ENCODE measurements at regions not wholly inside any gene's neighbourhood (a gene's known extent, or its start where the extent isn't known, plus 50 kb on each side); places are given as distances from the start of the nearest gene placed in this dataset.

GRCh38 chr2:122999821-123000220, 1025.3 kb upstream of the CNTNAP5 start:
- peak overlapping the region; percentile 63 for H2AFZ ChIP-seq (ENCODE audit: low read depth, low read length)
- H3K9ac ChIP-seq (ENCODE audit: low read length): peak overlapping the region; percentile 71; the same call in 1 of the 2 replicates
- peaks cover 13% of the 10 kb centered on the region for H3K36me3 ChIP-seq (replicated peaks; ENCODE audit: low read depth, low read length)
- H3K27me3 ChIP-seq (ENCODE audit: low read depth, low read length): no peaks in the 10 kb centered on the region
- TF ChIP-seq EZH2phosphoT487 (IDR thresholded peaks at IDR 0.05; ENCODE audit: low read depth): no peak
- TF ChIP-seq, protein P1, sequence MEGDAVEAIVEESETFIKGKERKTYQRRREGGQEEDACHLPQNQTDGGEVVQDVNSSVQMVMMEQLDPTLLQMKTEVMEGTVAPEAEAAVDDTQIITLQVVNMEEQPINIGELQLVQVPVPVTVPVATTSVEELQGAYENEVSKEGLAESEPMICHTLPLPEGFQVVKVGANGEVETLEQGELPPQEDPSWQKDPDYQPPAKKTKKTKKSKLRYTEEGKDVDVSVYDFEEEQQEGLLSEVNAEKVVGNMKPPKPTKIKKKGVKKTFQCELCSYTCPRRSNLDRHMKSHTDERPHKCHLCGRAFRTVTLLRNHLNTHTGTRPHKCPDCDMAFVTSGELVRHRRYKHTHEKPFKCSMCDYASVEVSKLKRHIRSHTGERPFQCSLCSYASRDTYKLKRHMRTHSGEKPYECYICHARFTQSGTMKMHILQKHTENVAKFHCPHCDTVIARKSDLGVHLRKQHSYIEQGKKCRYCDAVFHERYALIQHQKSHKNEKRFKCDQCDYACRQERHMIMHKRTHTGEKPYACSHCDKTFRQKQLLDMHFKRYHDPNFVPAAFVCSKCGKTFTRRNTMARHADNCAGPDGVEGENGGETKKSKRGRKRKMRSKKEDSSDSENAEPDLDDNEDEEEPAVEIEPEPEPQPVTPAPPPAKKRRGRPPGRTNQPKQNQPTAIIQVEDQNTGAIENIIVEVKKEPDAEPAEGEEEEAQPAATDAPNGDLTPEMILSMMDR (IDR thresholded peaks at IDR 0.05; ENCODE audit: low read depth, low read length): no peak
- peak overlapping the region; percentile 60 for H3K4me3 ChIP-seq (ENCODE audit: low read length)
- no peaks in the 10 kb centered on the region for H3K79me2 ChIP-seq (ENCODE audit: low read length)
- peaks cover 4% of the 10 kb centered on the region; the same call in 1 of the 2 replicates for H3K9me3 ChIP-seq (ENCODE audit: insufficient read depth, low read length)
- no peaks in the 10 kb centered on the region for H4K20me1 ChIP-seq (ENCODE audit: insufficient read depth, low read length)
- H3K27ac ChIP-seq (ENCODE audit: low read length): peak overlapping the region; percentile 93
- peak overlapping the region; percentile 76 for H3K4me2 ChIP-seq (ENCODE audit: low read length)
- H3K4me1 ChIP-seq (ENCODE audit: low read length): peaks cover 20% of the 10 kb centered on the region

- Histone ChIP-seq H3K9me3 (ENCODE audit: insufficient read depth, low read length) (peaks cover 23% of the 10 kb centered on the region), H3K36me3 (replicated peaks; ENCODE audit: low read depth, low read length) (peaks cover 27% of the 10 kb centered on the region), H3K4me3 (ENCODE audit: low read length) (no peak overlapping the region), H3K27ac (ENCODE audit: low read length) (no peak overlapping the region), H3K4me2 (ENCODE audit: low read length) (no peak overlapping the region), H3K4me1 (ENCODE audit: low read length) (peaks cover 20% of the 10 kb centered on the region), H3K27me3 (ENCODE audit: low read depth, low read length) (no peaks in the 10 kb centered on the region), H2AFZ (ENCODE audit: low read depth, low read length) (no peak overlapping the region), H3K9ac (ENCODE audit: low read length) (no peak overlapping the region), H4K20me1 (ENCODE audit: insufficient read depth, low read length) (no peaks in the 10 kb centered on the region), H3K79me2 (ENCODE audit: low read length) (no peaks in the 10 kb centered on the region)
- TF ChIP-seq, protein P1 (IDR thresholded peaks at IDR 0.05; ENCODE audit: low read depth, low read length): no peak
- TF ChIP-seq EZH2phosphoT487 (IDR thresholded peaks at IDR 0.05; ENCODE audit: low read depth): no peak
Measured at GRCh38 chr2:123002660-123003248, 1022.3 kb upstream of the CNTNAP5 start.

- Histone ChIP-seq H3K9me3 (ENCODE audit: insufficient read depth, low read length) (no peaks in the 10 kb centered on the region; the same call in 1 of the 2 replicates), H3K27ac (ENCODE audit: low read length) (no peak overlapping the region), H3K4me2 (ENCODE audit: low read length) (no peak overlapping the region), H3K79me2 (ENCODE audit: low read length) (no peaks in the 10 kb centered on the region), H3K4me1 (ENCODE audit: low read length) (no peaks in the 10 kb centered on the region), H4K20me1 (ENCODE audit: insufficient read depth, low read length) (no peaks in the 10 kb centered on the region), H3K27me3 (ENCODE audit: low read depth, low read length) (no peaks in the 10 kb centered on the region), H3K9ac (ENCODE audit: low read length) (no peak overlapping the region), H2AFZ (ENCODE audit: low read depth, low read length) (no peak overlapping the region), H3K36me3 (replicated peaks; ENCODE audit: low read depth, low read length) (no peaks in the 10 kb centered on the region), H3K4me3 (ENCODE audit: low read length) (no peak overlapping the region)
- TF ChIP-seq EZH2phosphoT487 (IDR thresholded peaks at IDR 0.05; ENCODE audit: low read depth): no peak
- TF ChIP-seq, protein P1 (IDR thresholded peaks at IDR 0.05; ENCODE audit: low read depth, low read length): no peak
Measured at GRCh38 chr2:123015186-123015585, 1009.9 kb upstream of the CNTNAP5 start.

GRCh38 chr2:123035541-123035940, 989.5 kb upstream of the CNTNAP5 start:
- H3K36me3 ChIP-seq (replicated peaks; ENCODE audit: low read depth, low read length): no peaks in the 10 kb centered on the region
- no peaks in the 10 kb centered on the region for H3K27me3 ChIP-seq (ENCODE audit: low read depth, low read length)
- no peaks in the 10 kb centered on the region for H4K20me1 ChIP-seq (ENCODE audit: insufficient read depth, low read length)
- no peak overlapping the region for H3K9ac ChIP-seq (ENCODE audit: low read length)
- H3K27ac ChIP-seq (ENCODE audit: low read length): no peak overlapping the region
- H3K79me2 ChIP-seq (ENCODE audit: low read length): no peaks in the 10 kb centered on the region
- peaks cover 13% of the 10 kb centered on the region for H3K9me3 ChIP-seq (ENCODE audit: insufficient read depth, low read length)
- TF ChIP-seq, protein P1 (IDR thresholded peaks at IDR 0.05; ENCODE audit: low read depth, low read length): no peak
- TF ChIP-seq EZH2phosphoT487 (IDR thresholded peaks at IDR 0.05; ENCODE audit: low read depth): no peak
- H2AFZ ChIP-seq (ENCODE audit: low read depth, low read length): no peak overlapping the region
- H3K4me1 ChIP-seq (ENCODE audit: low read length): peaks cover 19% of the 10 kb centered on the region
- H3K4me3 ChIP-seq (ENCODE audit: low read length): no peak overlapping the region
- no peak overlapping the region for H3K4me2 ChIP-seq (ENCODE audit: low read length)

All from OCI-LY3 (cell line).